ENCODE measurements at regions not wholly inside any gene's neighbourhood (a gene's known extent, or its start where the extent isn't known, plus 50 kb on each side); places are given as distances from the start of the nearest gene placed in this dataset.

GRCh38 chr14:53327716-53328115 is 174.6 kb upstream of the DDHD1 start:
- Histone ChIP-seq H3K36me3 (no peaks in the 10 kb centered on the region), H3K27ac (no peak overlapping the region), H3K4me1 (no peaks in the 10 kb centered on the region), H3K9me3 (no peaks in the 10 kb centered on the region), H3K9ac (ENCODE audit: low read depth in 2 of 2, low read length in 2 of 2) (no peak overlapping the region), H3K27me3 (no peaks in the 10 kb centered on the region), H3K4me3 (no peak overlapping the region)
- intact Hi-C loops (cut with DNase I) = no loop called here
- DNase-seq = no peak
- no peak for TF ChIP-seq CTCF (IDR thresholded peaks at IDR 0.05)

GRCh38 chr14:53325176-53325806 is 172.2 kb upstream of the DDHD1 start:
- Histone ChIP-seq H3K9ac (ENCODE audit: low read depth in 2 of 2, low read length in 2 of 2) (no peak overlapping the region), H3K4me1 (no peaks in the 10 kb centered on the region), H3K27me3 (no peaks in the 10 kb centered on the region), H3K9me3 (no peaks in the 10 kb centered on the region), H3K27ac (no peak overlapping the region), H3K4me3 (no peak overlapping the region), H3K36me3 (no peaks in the 10 kb centered on the region)
- no peak for DNase-seq
- intact Hi-C loops (cut with DNase I) = no loop called here
- no peak for TF ChIP-seq CTCF (IDR thresholded peaks at IDR 0.05)

- no peak overlapping the region for H3K9ac ChIP-seq (ENCODE audit: low read depth in 2 of 2, low read length in 2 of 2)
- intact Hi-C loops (cut with DNase I) = no loop called here
- H3K36me3 ChIP-seq = no peaks in the 10 kb centered on the region
- H3K27ac ChIP-seq = no peak overlapping the region
- H3K4me3 ChIP-seq = no peak overlapping the region
- DNase-seq = no peak
- no peaks in the 10 kb centered on the region for H3K27me3 ChIP-seq
- H3K4me1 ChIP-seq = no peaks in the 10 kb centered on the region
- TF ChIP-seq CTCF (IDR thresholded peaks at IDR 0.05) = no peak
- no peaks in the 10 kb centered on the region for H3K9me3 ChIP-seq
Observed at GRCh38 chr14:53316504-53316903, 163.4 kb upstream of the DDHD1 start.

GRCh38 chr14:53310412-53310811 is 157.3 kb upstream of the DDHD1 start:
- Histone ChIP-seq H3K4me1 (no peaks in the 10 kb centered on the region), H3K27ac (no peak overlapping the region), H3K9ac (ENCODE audit: low read depth in 2 of 2, low read length in 2 of 2) (no peak overlapping the region), H3K36me3 (no peaks in the 10 kb centered on the region), H3K27me3 (no peaks in the 10 kb centered on the region), H3K4me3 (no peak overlapping the region), H3K9me3 (no peaks in the 10 kb centered on the region)
- intact Hi-C loops (cut with DNase I) = no loop called here
- no peak for TF ChIP-seq CTCF (IDR thresholded peaks at IDR 0.05)
- DNase-seq = no peak

GRCh38 chr14:53306911-53307310 is 153.8 kb upstream of the DDHD1 start:
- intact Hi-C loops (cut with DNase I) = loop anchor here (10.0 kb wide), 1 partner anchor 482 kb away; no protein-coding TSS in a partner anchor

More at GRCh38 chr14:53306911-53307310, 153.8 kb upstream of the DDHD1 start:
- H3K9ac ChIP-seq (ENCODE audit: low read depth in 2 of 2, low read length in 2 of 2) = no peak overlapping the region
- no peaks in the 10 kb centered on the region for H3K9me3 ChIP-seq
- no peak for TF ChIP-seq CTCF (IDR thresholded peaks at IDR 0.05)
- H3K36me3 ChIP-seq = no peaks in the 10 kb centered on the region
- H3K4me3 ChIP-seq = no peak overlapping the region
- H3K27ac ChIP-seq = no peak overlapping the region
- no peaks in the 10 kb centered on the region for H3K4me1 ChIP-seq
- DNase-seq = no peak
- no peaks in the 10 kb centered on the region for H3K27me3 ChIP-seq

All from colonic mucosa (tissue), 4 donors.